MM.1S (cell line): ENCODE measurements at regions not wholly inside any gene's neighbourhood (a gene's known extent, or its start where the extent isn't known, plus 50 kb on each side); places are given as distances from the start of the nearest gene placed in this dataset.
A peak's percentile ranks its signal among the peaks of the same experiment; 100 is the strongest.

Experiments used
- DNase-seq: peaks from one replicate; pipeline ENCODE4 v3.0.0-alpha.2; 2015
- H2AFZ ChIP-seq: fragments of 300-600 bp; sonication (generic); 2 replicates; pipeline ENCODE4 v1.6.0; 2016; ENCODE audit warnings: antibody characterized with exemption, low read length
- H3F3A ChIP-seq: fragments of 300-600 bp; sonication (generic); 2 replicates; pipeline ENCODE4 v1.6.1; 2016; ENCODE audit warnings: mild to moderate bottlenecking, antibody characterized with exemption, low read length, moderate library complexity, mixed read lengths; ENCODE audit not compliant: insufficient read depth
- H3K27ac ChIP-seq: fragments of 300-600 bp; sonication (generic); 2 replicates; pipeline ENCODE4 v1.5.1; 2016; ENCODE audit warnings: mild to moderate bottlenecking, low read length
- H3K27me3 ChIP-seq: fragments of 300-600 bp; sonication (generic); replicated peaks from 2 replicates; pipeline ENCODE4 v1.6.0; 2016; ENCODE audit warnings: low read length; ENCODE audit not compliant: insufficient read depth
- H3K36me3 ChIP-seq: fragments of 300-600 bp; sonication (generic); replicated peaks from 2 replicates; pipeline ENCODE4 v1.6.1; 2016; ENCODE audit warnings: mild to moderate bottlenecking, low read length, mixed read lengths; ENCODE audit not compliant: insufficient read depth
- H3K4me1 ChIP-seq: fragments of 300-600 bp; sonication (generic); 2 replicates; pipeline ENCODE4 v1.6.1; 2016; ENCODE audit warnings: low read length, mixed read lengths
- H3K4me2 ChIP-seq: fragments of 300-600 bp; sonication (generic); 2 replicates; pipeline ENCODE4 v1.6.0; 2016; ENCODE audit warnings: low read depth, low read length
- H3K4me3 ChIP-seq: fragments of 300-600 bp; sonication (generic); 2 replicates; pipeline ENCODE4 v1.5.1; 2016; ENCODE audit warnings: low read length, mixed read lengths
- H3K79me2 ChIP-seq: fragments of 300-600 bp; sonication (generic); 2 replicates; pipeline ENCODE4 v1.6.1; 2016; ENCODE audit warnings: mixed run types, low read length, mixed read lengths
- H3K9ac ChIP-seq: fragments of 300-600 bp; sonication (generic); 2 replicates; pipeline ENCODE4 v1.6.1; 2016; ENCODE audit warnings: low read length, mixed read lengths
- H3K9me2 ChIP-seq: fragments of 300-600 bp; sonication (generic); replicated peaks from 2 replicates; pipeline ENCODE4 v1.6.1; 2016; ENCODE audit warnings: mild to moderate bottlenecking, low read length, mixed read lengths; ENCODE audit not compliant: insufficient read depth
- H3K9me3 ChIP-seq: fragments of 300-600 bp; sonication (generic); replicated peaks from 2 replicates; pipeline ENCODE4 v1.6.1; 2016; ENCODE audit warnings: mild to moderate bottlenecking, low read length, mixed read lengths; ENCODE audit not compliant: insufficient read depth
- H4K20me1 ChIP-seq: fragments of 300-600 bp; sonication (generic); 2 replicates; pipeline ENCODE4 v1.6.1; 2016; ENCODE audit warnings: mild to moderate bottlenecking, low read length, moderate library complexity, mixed read lengths; ENCODE audit not compliant: insufficient read depth
- EZH2 ChIP-seq: fragments of 300-600 bp; sonication (generic); optimal IDR thresholded peaks from 2 replicates; pipeline ENCODE3; 2017; ENCODE audit warnings: low read depth, mild to moderate bottlenecking, antibody characterized with exemption, low read length, mixed read lengths
- EZH2phosphoT487 ChIP-seq: fragments of 300-600 bp; sonication (generic); IDR thresholded peaks from 2 replicates; pipeline ENCODE4 v1.6.1; 2018; ENCODE audit warnings: antibody characterized with exemption, low read length
- TF ChIP-seq, protein P1 (sequence below): fragments of 300-600 bp; sonication (generic); IDR thresholded peaks from 2 replicates; pipeline ENCODE4 v1.5.1; 2016; ENCODE audit warnings: antibody characterized with exemption, low read length, mixed read lengths

DNA sequence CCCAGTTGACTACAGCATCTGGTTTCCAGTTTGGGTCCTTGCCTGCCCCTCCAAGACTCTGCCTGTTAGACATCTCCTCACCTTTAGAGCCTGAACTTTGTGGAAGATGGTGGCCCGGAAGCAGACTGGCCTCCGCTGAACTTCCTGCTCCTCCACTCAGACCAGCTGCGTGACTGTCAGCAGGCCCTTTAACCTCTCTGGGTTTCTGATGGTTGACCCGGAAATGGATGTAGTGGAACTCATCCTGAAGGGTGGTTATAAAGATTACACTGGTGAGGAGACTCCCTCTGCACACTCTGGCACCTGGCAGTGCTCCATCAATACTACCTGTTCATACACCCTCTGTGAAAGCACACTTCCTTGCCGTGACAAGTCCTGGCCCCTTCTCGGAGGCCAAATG is 151.9 kb upstream of the TLE3 start:
- Histone ChIP-seq H3K79me2 (no peaks in the 10 kb centered on the region), H3K36me3 (no peaks in the 10 kb centered on the region), H4K20me1 (no peaks in the 10 kb centered on the region), H3K9me3 (no peaks in the 10 kb centered on the region), H3K4me2 (no peak overlapping the region), H3F3A (no peaks in the 10 kb centered on the region), H3K27ac (no peak overlapping the region), H3K9ac (no peak overlapping the region), H3K4me3 (no peak overlapping the region), H3K4me1 (peaks cover 44% of the 10 kb centered on the region), H2AFZ (no peak overlapping the region), H3K9me2 (no peaks in the 10 kb centered on the region), H3K27me3 (no peaks in the 10 kb centered on the region)
- no peak for TF ChIP-seq EZH2phosphoT487
- TF ChIP-seq, protein P1, sequence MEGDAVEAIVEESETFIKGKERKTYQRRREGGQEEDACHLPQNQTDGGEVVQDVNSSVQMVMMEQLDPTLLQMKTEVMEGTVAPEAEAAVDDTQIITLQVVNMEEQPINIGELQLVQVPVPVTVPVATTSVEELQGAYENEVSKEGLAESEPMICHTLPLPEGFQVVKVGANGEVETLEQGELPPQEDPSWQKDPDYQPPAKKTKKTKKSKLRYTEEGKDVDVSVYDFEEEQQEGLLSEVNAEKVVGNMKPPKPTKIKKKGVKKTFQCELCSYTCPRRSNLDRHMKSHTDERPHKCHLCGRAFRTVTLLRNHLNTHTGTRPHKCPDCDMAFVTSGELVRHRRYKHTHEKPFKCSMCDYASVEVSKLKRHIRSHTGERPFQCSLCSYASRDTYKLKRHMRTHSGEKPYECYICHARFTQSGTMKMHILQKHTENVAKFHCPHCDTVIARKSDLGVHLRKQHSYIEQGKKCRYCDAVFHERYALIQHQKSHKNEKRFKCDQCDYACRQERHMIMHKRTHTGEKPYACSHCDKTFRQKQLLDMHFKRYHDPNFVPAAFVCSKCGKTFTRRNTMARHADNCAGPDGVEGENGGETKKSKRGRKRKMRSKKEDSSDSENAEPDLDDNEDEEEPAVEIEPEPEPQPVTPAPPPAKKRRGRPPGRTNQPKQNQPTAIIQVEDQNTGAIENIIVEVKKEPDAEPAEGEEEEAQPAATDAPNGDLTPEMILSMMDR, result no peak
- no peak for TF ChIP-seq EZH2
- DNase-seq, result no peak

DNA sequence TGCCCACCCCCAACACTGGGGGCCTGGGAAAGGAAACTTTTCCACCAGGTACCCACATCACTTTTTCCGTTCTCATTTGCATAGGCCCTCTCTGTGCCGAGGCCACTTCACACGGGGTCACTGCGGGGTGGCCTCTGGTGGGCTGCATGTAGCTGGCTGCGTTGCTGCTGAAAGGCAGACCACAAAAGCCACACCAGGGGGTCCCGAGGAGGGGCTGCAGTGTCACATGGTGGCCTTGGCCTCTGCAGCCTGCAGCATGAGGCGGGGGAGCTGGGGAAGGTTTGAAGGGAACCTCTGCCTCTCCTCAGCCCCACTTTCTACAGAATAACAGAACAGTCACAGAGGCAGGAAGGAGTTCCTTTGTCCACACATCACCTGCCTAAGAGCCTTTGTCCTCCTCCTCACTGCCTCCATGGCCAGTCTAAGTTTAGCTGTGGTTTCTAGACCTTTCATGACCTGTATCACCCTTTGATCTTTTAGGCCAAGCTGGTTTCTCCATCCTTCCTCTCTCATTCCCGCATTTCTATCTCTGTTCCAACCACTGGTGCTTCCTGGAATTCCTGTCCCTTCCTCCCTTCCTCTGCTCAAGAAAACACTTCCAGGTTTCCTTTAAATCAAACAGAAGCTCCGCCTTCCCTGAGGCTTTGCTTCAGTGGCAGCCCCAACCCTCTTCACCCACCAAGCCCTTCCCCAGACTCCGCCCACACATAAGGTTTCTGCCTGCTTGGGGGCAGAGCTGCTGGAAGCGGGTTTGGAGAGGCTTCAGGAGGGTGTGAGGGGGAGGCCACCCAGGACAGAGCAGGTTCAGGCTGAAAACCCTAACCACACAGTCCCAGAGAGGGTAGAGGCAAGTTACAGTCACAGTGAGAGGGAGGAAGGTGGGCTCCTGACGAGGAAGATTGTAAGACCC is 150.7 kb upstream of the TLE3 start:
- no peaks in the 10 kb centered on the region for H3K9me2 ChIP-seq
- no peaks in the 10 kb centered on the region for H3K36me3 ChIP-seq
- no peaks in the 10 kb centered on the region for H3F3A ChIP-seq
- H3K9ac ChIP-seq, result no peak overlapping the region
- no peaks in the 10 kb centered on the region for H3K27me3 ChIP-seq
- H4K20me1 ChIP-seq, result no peaks in the 10 kb centered on the region
- H3K27ac ChIP-seq, result no peak overlapping the region
- TF ChIP-seq, protein P1, result no peak
- TF ChIP-seq EZH2phosphoT487 (no peak), EZH2 (no peak)
- no peak overlapping the region for H2AFZ ChIP-seq
- H3K4me3 ChIP-seq, result no peak overlapping the region
- DNase-seq, result peak; percentile 23
- no peaks in the 10 kb centered on the region for H3K9me3 ChIP-seq
- H3K4me1 ChIP-seq, result peaks cover 44% of the 10 kb centered on the region
- H3K79me2 ChIP-seq, result no peaks in the 10 kb centered on the region
- no peak overlapping the region for H3K4me2 ChIP-seq

DNA sequence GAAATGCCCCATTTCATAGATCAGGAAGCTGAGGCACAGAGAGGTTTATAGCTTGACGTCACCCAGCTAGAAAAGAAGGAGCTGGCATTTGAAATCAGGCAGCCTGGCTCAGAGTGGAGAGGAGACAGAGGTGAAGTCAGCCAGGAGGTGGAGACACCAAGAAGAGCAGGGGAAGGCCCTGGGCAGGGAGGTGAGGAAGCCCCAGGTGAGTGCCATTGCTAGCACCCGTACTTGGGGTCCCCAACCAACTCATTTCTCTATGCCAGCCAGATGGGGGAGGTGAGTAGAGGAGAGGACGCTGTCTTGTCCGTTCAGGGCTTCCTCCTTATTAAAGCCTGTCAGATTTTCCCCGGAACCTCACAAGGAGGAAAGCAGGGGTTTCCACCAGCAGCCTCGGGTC is 149.6 kb upstream of the TLE3 start:
- Histone ChIP-seq H3K36me3 (no peaks in the 10 kb centered on the region), H3K27me3 (no peaks in the 10 kb centered on the region), H2AFZ (no peak overlapping the region), H3K4me2 (no peak overlapping the region), H3K79me2 (no peaks in the 10 kb centered on the region), H3K9me3 (no peaks in the 10 kb centered on the region), H3K4me1 (peaks cover 44% of the 10 kb centered on the region), H3F3A (no peaks in the 10 kb centered on the region), H3K4me3 (no peak overlapping the region), H3K27ac (no peak overlapping the region), H4K20me1 (no peaks in the 10 kb centered on the region), H3K9me2 (no peaks in the 10 kb centered on the region), H3K9ac (no peak overlapping the region)
- DNase-seq, result no peak
- TF ChIP-seq, protein P1, result no peak
- no peak for TF ChIP-seq EZH2
- no peak for TF ChIP-seq EZH2phosphoT487
